ENCODE measurements at regions not wholly inside any gene's neighbourhood (a gene's known extent, or its start where the extent isn't known, plus 50 kb on each side); places are given as distances from the start of the nearest gene placed in this dataset.

- H3K9me3 Mint-ChIP-seq: no peaks in the 10 kb centered on the region
- peaks cover 3% of the 10 kb centered on the region for H3K36me3 Mint-ChIP-seq
- H3K4me1 Mint-ChIP-seq: no peaks in the 10 kb centered on the region
- H3K27me3 Mint-ChIP-seq: peaks cover 2% of the 10 kb centered on the region
- H3K27ac Mint-ChIP-seq: no peak overlapping the region
- no peak overlapping the region for H3K4me3 Mint-ChIP-seq
Measured at GRCh38 chr3:98259-98654, 98.3 kb upstream of the CHL1 start.

GRCh38 chr3:99506-99905 lies 97.1 kb upstream of the CHL1 start:
- H3K4me1 Mint-ChIP-seq: no peaks in the 10 kb centered on the region
- H3K27ac Mint-ChIP-seq: no peak overlapping the region
- peaks cover 3% of the 10 kb centered on the region for H3K36me3 Mint-ChIP-seq
- no peak overlapping the region for H3K4me3 Mint-ChIP-seq
- peaks cover 2% of the 10 kb centered on the region for H3K27me3 Mint-ChIP-seq
- no peaks in the 10 kb centered on the region for H3K9me3 Mint-ChIP-seq

- Mint-ChIP-seq H3K4me3 (no peak overlapping the region), H3K9me3 (no peaks in the 10 kb centered on the region), H3K4me1 (no peaks in the 10 kb centered on the region), H3K36me3 (peaks cover 1% of the 10 kb centered on the region), H3K27ac (no peak overlapping the region), H3K27me3 (no peaks in the 10 kb centered on the region)
Measured at GRCh38 chr3:102484-102883, 94.1 kb upstream of the CHL1 start.

- Mint-ChIP-seq H3K4me1 (no peaks in the 10 kb centered on the region), H3K27ac (no peak overlapping the region), H3K27me3 (no peaks in the 10 kb centered on the region), H3K4me3 (no peak overlapping the region), H3K36me3 (no peaks in the 10 kb centered on the region), H3K9me3 (no peaks in the 10 kb centered on the region)
Measured at GRCh38 chr3:103991-104390, 92.6 kb upstream of the CHL1 start.

GRCh38 chr3:105585-105984 lies 91.0 kb upstream of the CHL1 start:
- Mint-ChIP-seq H3K27me3 (no peaks in the 10 kb centered on the region), H3K9me3 (no peaks in the 10 kb centered on the region), H3K4me3 (no peak overlapping the region), H3K27ac (no peak overlapping the region), H3K36me3 (no peaks in the 10 kb centered on the region), H3K4me1 (no peaks in the 10 kb centered on the region)

- Mint-ChIP-seq H3K4me1 (peaks cover 2 to 5% (median 3%) of the 10 kb centered on the region in 3 donors), H3K27me3 (no peaks in the 10 kb centered on the region), H3K36me3 (peaks cover 3% of the 10 kb centered on the region), H3K4me3 (no peak overlapping the region), H3K27ac (peak overlapping the region in 1 of 3 donors; percentile 25), H3K9me3 (no peaks in the 10 kb centered on the region)
Measured at GRCh38 chr3:106619-107018, 89.9 kb upstream of the CHL1 start.

GRCh38 chr3:111143-112069 lies 85.2 kb upstream of the CHL1 start:
- no peaks in the 10 kb centered on the region for H3K9me3 Mint-ChIP-seq
- H3K4me3 Mint-ChIP-seq: no peak overlapping the region
- H3K27ac Mint-ChIP-seq: no peak overlapping the region
- no peaks in the 10 kb centered on the region for H3K27me3 Mint-ChIP-seq
- H3K4me1 Mint-ChIP-seq: peaks cover 2 to 8% (median 5%) of the 10 kb centered on the region in 3 donors
- H3K36me3 Mint-ChIP-seq: peaks cover 3% of the 10 kb centered on the region

- Mint-ChIP-seq H3K27me3 (no peaks in the 10 kb centered on the region), H3K27ac (no peak overlapping the region), H3K4me3 (no peak overlapping the region), H3K36me3 (peaks cover 3% of the 10 kb centered on the region), H3K9me3 (no peaks in the 10 kb centered on the region), H3K4me1 (peaks cover 2 to 8% (median 5%) of the 10 kb centered on the region in 3 donors)
Measured at GRCh38 chr3:112773-113172, 83.8 kb upstream of the CHL1 start.

- Mint-ChIP-seq H3K9me3 (no peaks in the 10 kb centered on the region), H3K27me3 (no peaks in the 10 kb centered on the region), H3K36me3 (no peaks in the 10 kb centered on the region), H3K4me3 (no peak overlapping the region), H3K4me1 (no peaks in the 10 kb centered on the region), H3K27ac (no peak overlapping the region)
Measured at GRCh38 chr3:118666-119065, 77.9 kb upstream of the CHL1 start.

GRCh38 chr3:123341-123740 lies 73.2 kb upstream of the CHL1 start:
- Mint-ChIP-seq H3K4me1 (peaks cover 6 to 11% (median 6%) of the 10 kb centered on the region in 3 donors), H3K27me3 (no peaks in the 10 kb centered on the region), H3K27ac (no peak overlapping the region), H3K9me3 (no peaks in the 10 kb centered on the region), H3K36me3 (no peaks in the 10 kb centered on the region), H3K4me3 (no peak overlapping the region)

- H3K9me3 Mint-ChIP-seq: peaks cover 0 to 1% (median 0%) of the 10 kb centered on the region in 3 donors
- no peak overlapping the region for H3K4me3 Mint-ChIP-seq
- no peaks in the 10 kb centered on the region for H3K36me3 Mint-ChIP-seq
- no peaks in the 10 kb centered on the region for H3K27me3 Mint-ChIP-seq
- H3K4me1 Mint-ChIP-seq: peaks cover 6 to 11% (median 6%) of the 10 kb centered on the region in 3 donors
- H3K27ac Mint-ChIP-seq: no peak overlapping the region
Measured at GRCh38 chr3:124557-125179, 71.9 kb upstream of the CHL1 start.

- Mint-ChIP-seq H3K36me3 (no peaks in the 10 kb centered on the region), H3K4me1 (peaks cover 6 to 11% (median 6%) of the 10 kb centered on the region in 3 donors), H3K4me3 (no peak overlapping the region), H3K9me3 (peaks cover 0 to 1% (median 0%) of the 10 kb centered on the region in 3 donors), H3K27ac (no peak overlapping the region), H3K27me3 (no peaks in the 10 kb centered on the region)
Measured at GRCh38 chr3:128515-129172, 67.9 kb upstream of the CHL1 start.

GRCh38 chr3:131151-131888 lies 65.2 kb upstream of the CHL1 start:
- no peak overlapping the region for H3K4me3 Mint-ChIP-seq
- H3K9me3 Mint-ChIP-seq: peaks cover 0 to 1% (median 0%) of the 10 kb centered on the region in 3 donors
- H3K4me1 Mint-ChIP-seq: no peaks in the 10 kb centered on the region
- H3K27me3 Mint-ChIP-seq: no peaks in the 10 kb centered on the region
- no peaks in the 10 kb centered on the region for H3K36me3 Mint-ChIP-seq
- no peak overlapping the region for H3K27ac Mint-ChIP-seq

GRCh38 chr3:132378-132777 lies 64.2 kb upstream of the CHL1 start:
- Mint-ChIP-seq H3K4me1 (peaks cover 0 to 3% (median 0%) of the 10 kb centered on the region in 3 donors), H3K27me3 (no peaks in the 10 kb centered on the region), H3K36me3 (no peaks in the 10 kb centered on the region), H3K9me3 (peaks cover 0 to 1% (median 0%) of the 10 kb centered on the region in 3 donors), H3K4me3 (no peak overlapping the region), H3K27ac (no peak overlapping the region)

- Mint-ChIP-seq H3K4me3 (no peak overlapping the region), H3K27ac (no peak overlapping the region), H3K4me1 (peaks cover 0 to 3% (median 0%) of the 10 kb centered on the region in 3 donors), H3K9me3 (peaks cover 0 to 1% (median 0%) of the 10 kb centered on the region in 3 donors), H3K27me3 (no peaks in the 10 kb centered on the region), H3K36me3 (no peaks in the 10 kb centered on the region)
Measured at GRCh38 chr3:132904-133303, 63.7 kb upstream of the CHL1 start.
